OCI-LY7 (cell line): ENCODE measurements at regions not wholly inside any gene's neighbourhood (a gene's known extent, or its start where the extent isn't known, plus 50 kb on each side); places are given as distances from the start of the nearest gene placed in this dataset.
"Not testable (repeated sequence)": the region's sequence is repeated elsewhere in the genome, so short reads cannot be mapped to it uniquely, and the experiment has no call there.

Experiments used
- CTCF ChIP-seq: fragments of 200-600 bp; sonication (generic); conservative IDR thresholded peaks from 2 replicates; pipeline ENCODE4 v1.5.1; 2014; ENCODE audit warnings: mild to moderate bottlenecking, antibody characterized with exemption, low read length, moderate library complexity, mixed read lengths
- EZH2phosphoT487 ChIP-seq: fragments of 200-600 bp; sonication (generic); IDR thresholded peaks from 2 replicates; pipeline ENCODE4 v1.6.1; 2018; ENCODE audit warnings: low read depth, borderline replicate concordance, mild to moderate bottlenecking, mixed run types, antibody characterized with exemption, low read length, moderate library complexity, mixed read lengths

- TF ChIP-seq CTCF, EZH2phosphoT487: not testable (repeated sequence)
Measured at GRCh38 chr7:138220321-138220720, 144.1 kb downstream of the AKR1D1 start.
